HT1080 (cell line): ENCODE measurements at regions not wholly inside any gene's neighbourhood (a gene's known extent, or its start where the extent isn't known, plus 50 kb on each side); places are given as distances from the start of the nearest gene placed in this dataset.

Experiments
- DNase-seq: peaks from one replicate; pipeline ENCODE4 v3.0.0-alpha.2; 2015; ENCODE audit warnings: low read depth

GRCh38 chr7:17477182-17477581 is 178.7 kb downstream of the AHR start:
- DNase-seq = no peak

DNA sequence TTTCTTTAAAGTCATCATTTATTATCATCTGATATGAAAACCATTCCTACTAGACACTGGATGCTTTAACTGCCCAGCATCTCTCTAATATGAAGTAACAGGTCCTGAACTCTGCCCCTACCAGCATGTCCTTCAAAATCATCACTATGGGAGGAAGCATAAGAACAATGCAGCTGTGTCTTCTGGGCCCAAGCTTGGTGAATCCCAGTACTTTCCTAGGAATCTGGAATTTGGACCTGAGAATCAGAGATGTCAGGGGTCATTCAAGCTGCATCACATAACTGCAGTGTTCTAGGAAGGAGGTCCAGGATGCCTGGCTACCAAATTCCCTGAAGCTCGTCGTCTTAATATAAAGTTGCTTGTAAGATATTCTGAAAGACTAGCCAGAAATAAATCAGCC is 182.7 kb downstream of the AHR start:
- no peak for DNase-seq

DNA sequence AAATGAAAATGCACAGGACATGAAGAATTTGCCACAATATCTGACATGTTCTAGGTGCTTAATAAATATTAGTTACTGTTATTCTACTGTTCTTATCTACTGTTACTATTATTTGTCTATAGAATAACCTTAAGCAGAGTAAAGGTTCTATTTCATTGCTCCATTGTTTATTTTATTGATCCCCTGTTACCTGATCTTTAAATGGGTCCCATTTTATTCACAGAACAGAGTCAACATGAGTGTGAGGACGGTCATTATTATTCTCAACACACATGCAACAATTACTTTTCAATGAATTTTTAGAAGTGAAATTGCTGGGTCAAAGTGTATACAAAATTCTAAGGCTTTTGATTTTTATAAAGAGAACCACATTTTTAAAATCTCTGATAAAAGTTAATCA is 186.9 kb downstream of the AHR start:
- no peak for DNase-seq

DNA sequence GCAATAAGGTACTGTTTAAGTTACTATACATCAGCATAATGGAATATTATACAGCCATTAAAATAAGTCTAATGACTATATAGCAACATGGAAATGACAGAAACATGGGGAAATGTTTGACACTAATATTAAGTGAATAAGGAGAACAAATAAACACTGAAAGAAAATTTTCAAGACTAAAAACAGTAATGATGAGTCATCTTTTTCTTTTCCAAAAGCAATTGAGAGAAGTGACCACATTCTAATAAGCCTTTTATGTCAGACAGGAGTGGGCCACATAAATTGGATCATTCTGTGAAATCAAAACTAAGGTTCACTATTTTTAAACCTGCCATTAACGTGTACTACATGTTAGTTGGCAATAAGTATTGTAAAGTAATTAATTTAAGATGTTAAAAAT is 187.5 kb downstream of the AHR start:
- DNase-seq = no peak

GRCh38 chr7:17486835-17487234 is 188.4 kb downstream of the AHR start:
- DNase-seq = no peak

GRCh38 chr7:17487343-17487742 is 188.9 kb downstream of the AHR start:
- no peak for DNase-seq

GRCh38 chr7:17488829-17489228 is 190.4 kb downstream of the AHR start:
- DNase-seq = no peak

- no peak for DNase-seq
These were observed 191.5 kb downstream of the AHR start for GRCh38 chr7:17489961-17490360.

DNA sequence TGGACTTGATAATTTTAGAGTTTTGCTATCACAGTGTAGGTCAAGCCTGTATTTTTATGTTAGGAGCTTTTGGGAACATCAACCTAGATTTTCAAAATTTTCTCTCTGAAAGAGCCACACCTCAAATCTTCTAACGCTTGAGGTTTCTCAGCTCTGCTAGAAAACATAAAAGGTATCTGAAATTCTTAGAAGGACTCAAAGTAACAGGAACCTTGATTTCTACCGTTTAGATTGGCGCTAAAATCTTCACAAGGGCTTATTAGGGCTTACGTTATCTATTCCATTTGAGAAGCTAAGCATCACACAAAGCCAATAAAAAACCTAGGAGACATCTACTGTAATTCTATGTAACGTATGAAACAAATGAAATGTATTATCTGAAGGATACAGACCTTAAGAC is 192.4 kb downstream of the AHR start:
- no peak for DNase-seq

GRCh38 chr7:17492437-17492836 is 194.0 kb downstream of the AHR start:
- DNase-seq = no peak

GRCh38 chr7:17493446-17493845 is 195.0 kb downstream of the AHR start:
- no peak for DNase-seq

GRCh38 chr7:17495655-17496394 is 197.4 kb downstream of the AHR start:
- DNase-seq = no peak

DNA sequence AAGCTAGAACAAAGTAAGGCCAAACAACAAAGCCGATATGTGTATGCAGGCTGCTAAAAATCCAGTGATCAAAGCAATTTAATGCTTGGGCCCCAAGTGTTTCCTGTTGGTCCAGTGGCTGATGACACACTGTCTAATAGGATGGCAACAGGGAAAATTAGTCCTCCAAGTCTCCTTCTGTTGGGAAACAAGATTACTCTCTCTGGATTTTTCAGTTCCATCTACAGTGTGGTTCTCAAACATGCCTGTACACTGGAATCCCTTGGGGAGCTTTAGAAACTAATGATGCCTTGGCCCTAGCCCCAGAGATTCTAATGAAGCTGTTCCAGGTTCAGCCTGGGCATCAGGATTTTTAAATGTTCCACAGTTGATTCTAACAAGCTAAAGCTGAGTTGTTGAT is 198.7 kb downstream of the AHR start:
- no peak for DNase-seq

DNA sequence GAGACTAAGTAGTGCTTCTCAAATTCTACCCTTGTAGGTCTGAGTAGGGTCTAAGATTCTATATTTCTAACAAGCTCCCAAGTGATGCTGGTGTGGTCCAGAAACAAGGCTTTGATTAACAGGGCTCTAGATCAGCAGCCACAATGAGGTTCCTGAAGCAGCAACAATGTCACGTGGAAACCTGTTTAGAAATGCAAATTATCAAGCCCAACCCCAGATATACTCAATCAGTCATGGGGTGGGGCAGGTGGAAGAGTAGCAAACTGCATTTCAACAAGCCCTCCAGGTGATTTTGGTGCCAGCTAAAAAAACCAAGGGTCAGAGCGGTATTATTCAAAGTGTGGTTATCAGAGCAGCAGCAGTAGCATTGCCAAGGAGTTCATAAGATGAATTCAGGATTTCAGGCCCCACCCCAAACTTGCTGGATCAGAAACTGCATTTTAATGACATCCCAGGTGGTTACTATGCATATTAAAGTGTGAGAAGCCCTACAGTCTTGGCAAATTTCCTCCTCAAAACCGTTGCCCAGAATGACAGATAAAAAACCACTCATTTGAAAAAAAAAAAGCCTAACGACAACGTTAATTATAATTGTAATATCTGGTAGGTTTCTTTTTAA is 199.2 kb downstream of the AHR start:
- no peak for DNase-seq

- DNase-seq = no peak
These were observed 199.8 kb downstream of the AHR start for GRCh38 chr7:17498230-17498629.

DNA sequence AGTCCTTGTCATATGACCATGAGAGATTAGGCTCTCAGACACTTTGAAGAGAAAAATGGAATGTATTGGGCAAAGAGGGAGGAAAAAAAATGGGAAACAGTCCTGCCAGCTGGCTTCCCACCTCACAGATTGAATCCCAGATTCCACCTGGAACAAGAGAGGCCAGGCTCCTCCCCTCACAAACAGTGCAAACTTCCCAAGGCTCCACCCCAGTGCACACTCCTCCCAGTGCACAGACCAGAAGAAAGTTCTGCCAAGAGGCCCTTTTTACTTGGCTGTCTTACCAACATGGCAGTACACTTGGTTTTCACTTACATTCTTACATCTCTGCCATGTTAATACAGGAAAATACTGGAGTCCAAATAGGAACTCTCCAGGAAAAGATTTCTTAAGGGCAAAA is 202.3 kb downstream of the AHR start:
- no peak for DNase-seq

GRCh38 chr7:17501441-17502212 is 203.2 kb downstream of the AHR start:
- DNase-seq = no peak

GRCh38 chr7:17502213-17503060 is 204.0 kb downstream of the AHR start:
- DNase-seq = no peak

GRCh38 chr7:17506095-17506494 is 207.6 kb downstream of the AHR start:
- DNase-seq = no peak

GRCh38 chr7:17506596-17506995 is 208.1 kb downstream of the AHR start:
- no peak for DNase-seq

GRCh38 chr7:17507717-17508116 is 209.3 kb downstream of the AHR start:
- no peak for DNase-seq
